Activated CD4-positive, CD25-positive, alpha-beta regulatory T cell (primary cell): ENCODE measurements at regions not wholly inside any gene's neighbourhood (a gene's known extent, or its start where the extent isn't known, plus 50 kb on each side); places are given as distances from the start of the nearest gene placed in this dataset.
"Not testable (repeated sequence)": the region's sequence is repeated elsewhere in the genome, so short reads cannot be mapped to it uniquely, and the experiment has no call there.

ENCODE experiments used
- DNase-seq, 4 experiments: peaks; one replicate each; lab custom pipeline; 2025; lab: John Stamatoyannopoulos, UW

- DNase-seq = no peak
These were observed 516.6 kb downstream of the FAM181B start for GRCh38 chr11:82216927-82217570.

GRCh38 chr11:82210011-82210410, 523.7 kb downstream of the FAM181B start:
- DNase-seq = no peak

- no peak for DNase-seq
These were observed 538.4 kb downstream of the FAM181B start for GRCh38 chr11:82195283-82195682.

DNA sequence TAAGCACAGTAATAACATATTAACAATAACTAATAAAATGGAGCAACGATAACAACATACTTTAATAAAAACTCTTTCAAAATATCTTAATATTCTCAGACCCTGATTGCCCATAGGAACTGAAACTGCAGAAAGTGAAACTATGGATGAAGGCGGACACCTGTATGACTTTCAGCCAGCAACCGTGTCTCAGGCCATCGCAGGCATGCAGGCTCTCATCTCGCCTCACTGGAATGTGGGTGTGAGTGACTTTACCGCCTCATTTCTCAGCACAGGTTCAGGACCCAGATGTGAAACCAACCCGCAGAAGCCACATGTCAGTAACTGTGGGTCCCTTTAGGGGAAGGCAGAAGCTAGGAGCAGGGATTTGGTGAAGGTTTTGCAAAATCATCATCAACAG, 539.1 kb downstream of the FAM181B start:
- no peak for DNase-seq

DNA sequence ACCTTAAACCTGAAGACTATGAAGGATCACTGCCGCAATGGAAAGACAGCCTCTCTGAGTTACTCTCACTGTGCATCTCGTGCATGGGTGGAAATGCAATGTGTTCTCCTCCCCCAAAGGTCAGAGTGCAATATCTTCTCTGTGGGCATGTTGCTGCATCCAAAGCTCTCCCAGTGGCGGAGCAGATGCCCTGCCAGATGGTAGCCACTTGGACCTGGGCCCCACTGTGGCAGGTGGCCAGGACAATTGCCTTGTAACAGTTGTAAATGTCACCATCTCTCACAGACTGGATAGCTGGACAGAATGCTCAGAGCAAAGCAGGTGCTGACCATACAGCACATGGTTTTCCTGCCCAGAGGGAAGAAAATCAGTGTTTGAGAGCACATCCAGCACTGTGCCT, 542.0 kb downstream of the FAM181B start:
- DNase-seq = no peak

DNA sequence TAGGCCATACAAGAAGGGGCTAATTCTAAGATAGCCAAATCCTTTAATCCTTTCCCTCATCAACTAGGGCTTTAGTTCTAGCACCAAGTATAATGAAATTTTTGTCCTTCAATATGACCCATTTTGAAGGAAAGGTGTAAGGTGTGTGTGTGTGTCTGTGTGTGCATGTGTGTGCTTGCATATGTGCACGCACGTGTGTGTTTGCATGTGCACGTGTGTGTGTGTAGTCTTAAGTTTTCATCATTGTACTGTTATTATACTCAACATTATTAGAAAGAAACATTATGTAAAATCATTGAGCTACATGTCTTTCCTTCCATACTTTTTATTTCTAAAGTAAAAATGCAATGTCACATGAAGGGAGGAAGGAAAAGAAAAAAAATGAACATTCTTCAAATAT, 547.7 kb downstream of the FAM181B start:
- DNase-seq = no peak

- DNase-seq = no peak
These were observed 548.7 kb downstream of the FAM181B start for GRCh38 chr11:82184966-82185365.

GRCh38 chr11:82183346-82183745, 550.3 kb downstream of the FAM181B start:
- DNase-seq = no peak

DNA sequence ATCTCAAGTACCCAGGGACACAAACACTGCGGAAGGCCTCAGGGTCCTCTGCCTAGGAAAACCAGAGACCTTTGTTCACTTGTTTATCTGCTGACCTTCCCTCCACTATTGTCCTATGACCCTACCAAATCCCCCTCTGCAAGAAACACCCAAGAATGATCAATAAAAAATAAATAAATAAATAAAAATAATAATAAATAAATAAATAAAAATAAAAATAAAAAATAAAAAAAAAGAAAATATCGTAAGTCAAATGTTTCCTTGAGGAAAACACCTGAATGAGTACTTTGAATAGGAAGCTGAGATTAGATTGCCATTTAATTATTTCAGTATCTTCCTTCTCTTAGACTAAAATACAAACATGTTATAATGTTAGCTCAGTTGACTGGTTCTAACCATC, 551.0 kb downstream of the FAM181B start:
- not testable (repeated sequence) for DNase-seq

DNA sequence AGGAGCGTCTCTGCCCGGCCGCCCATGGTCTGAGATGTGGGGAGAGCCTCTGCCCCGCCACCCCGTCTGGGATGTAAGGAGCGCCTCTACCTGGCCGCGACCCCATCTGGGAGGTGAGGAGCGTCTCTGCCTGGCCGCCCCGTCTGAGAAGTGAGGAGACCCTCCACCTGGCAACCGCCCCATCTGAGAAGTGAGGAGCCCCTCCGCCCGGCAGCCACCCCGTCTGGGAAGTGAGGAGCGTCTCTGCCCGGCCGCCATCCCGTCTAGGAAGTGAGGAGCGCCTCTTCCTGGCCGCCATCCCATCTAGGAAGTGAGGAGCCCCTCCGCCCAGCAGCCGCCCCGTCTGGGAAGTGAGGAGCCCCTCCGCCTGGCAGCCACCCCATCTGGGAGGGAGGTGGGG, 551.9 kb downstream of the FAM181B start:
- not testable (repeated sequence) for DNase-seq

DNA sequence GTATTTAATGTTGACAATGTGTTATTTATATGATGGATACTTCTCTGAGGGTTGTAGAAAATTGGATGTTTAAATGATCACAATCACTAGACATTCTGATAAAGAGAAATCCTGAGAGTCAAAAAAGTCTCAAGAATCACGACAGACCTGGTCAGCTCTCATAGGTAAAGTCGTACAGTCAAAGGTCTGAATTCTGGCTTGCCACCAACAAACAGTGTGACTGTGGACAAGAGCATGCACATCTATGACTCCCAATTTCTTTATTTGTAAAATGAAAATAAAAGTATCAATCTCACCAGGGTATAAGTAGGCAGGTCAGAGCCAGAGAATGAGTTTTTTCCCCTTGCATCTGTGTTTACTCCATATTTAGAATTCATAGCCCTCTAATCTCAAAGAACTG, 556.7 kb downstream of the FAM181B start:
- DNase-seq = no peak

DNA sequence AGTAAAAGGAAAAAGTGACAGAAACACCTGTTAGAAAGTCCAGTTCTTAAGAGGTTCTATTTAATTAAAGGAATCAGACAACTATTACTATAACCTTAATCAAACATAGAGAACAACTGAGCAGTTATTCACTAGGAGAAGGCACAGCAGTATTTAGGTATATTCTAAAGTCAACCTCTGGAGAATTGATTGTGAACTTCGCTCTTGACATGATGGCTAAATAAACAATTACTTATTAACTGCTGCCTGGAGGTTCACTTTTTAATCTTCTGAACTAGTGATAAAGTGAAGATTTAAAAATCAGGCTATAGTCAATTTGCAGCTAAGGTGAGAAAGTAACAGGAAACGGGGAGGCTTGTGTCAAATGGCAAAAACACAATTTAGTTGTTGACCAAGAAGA, 557.3 kb downstream of the FAM181B start:
- no peak for DNase-seq

DNA sequence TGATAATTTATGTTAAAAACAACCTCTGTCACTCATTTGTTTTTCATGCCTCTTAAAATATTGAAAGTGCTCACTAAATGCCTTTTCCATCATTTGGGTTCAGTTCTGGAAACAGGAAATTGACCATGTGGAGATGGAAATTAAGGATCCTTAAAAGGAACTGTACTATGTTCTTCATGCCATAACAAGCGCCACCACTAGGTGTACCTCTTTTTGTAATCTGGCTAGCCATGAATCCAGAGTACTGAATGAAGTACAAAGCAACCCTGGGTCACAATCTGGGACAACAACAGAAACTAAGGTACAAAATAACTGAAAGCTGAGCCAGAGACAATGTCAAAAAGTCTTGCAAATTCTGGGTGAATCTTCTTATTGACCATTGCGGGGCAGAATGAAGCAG, 559.1 kb downstream of the FAM181B start:
- DNase-seq = no peak

DNA sequence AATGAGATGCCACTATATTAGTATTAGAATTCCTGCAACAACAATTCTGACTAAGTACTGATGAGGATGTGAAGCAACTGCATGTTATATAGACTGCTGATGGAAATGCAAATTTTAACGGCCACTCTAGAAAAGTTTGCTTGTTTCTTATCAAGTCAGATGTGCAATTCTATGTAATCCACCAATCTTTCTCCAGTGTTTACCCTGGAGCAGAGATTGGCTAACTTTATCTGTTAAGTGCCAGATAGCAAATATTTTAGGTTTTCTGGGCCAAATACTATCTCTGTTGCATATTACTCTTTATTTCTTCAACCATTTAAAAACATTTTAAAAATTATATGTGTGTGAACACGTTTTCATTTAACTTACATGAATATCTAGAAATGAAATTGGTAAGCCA, 586.9 kb downstream of the FAM181B start:
- DNase-seq = no peak

DNA sequence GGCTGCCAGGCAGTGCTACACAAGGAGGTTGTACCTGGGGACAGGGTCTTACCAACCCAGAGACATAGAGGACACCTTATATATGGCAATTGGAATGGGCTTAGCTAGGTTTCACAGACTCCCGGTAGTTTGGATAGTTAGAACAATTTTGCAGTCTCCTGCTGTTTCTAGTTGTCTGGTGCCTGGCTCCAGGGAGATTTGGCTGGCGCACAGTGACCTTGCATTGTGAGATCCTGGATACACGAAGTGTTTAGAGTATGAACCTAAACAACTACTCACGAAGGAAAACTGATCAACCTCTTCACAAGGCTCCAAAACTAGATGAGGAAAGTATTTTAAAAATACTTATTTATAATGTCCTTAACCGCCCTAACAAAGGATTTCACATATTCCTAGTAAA, 614.7 kb downstream of the FAM181B start:
- no peak for DNase-seq

DNA sequence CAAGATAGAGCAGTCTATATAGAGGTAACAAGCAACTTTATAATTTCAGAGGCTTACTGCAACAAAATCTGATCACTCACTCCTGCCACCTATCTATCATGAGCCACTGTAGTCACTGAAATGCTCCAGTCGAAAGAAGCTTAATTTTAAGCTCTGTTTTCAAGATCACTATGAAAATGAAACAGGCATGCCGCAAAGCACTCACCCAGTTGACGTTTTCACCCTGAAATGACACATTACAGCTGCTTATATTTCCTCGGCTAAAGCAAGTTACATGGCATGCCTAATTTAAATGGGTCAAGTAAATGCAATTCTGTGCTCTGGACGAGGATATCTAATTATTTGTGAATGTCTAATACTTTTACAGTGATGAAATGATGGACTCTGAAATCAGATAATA, 616.3 kb downstream of the FAM181B start:
- DNase-seq = no peak

- DNase-seq = no peak
These were observed 628.2 kb downstream of the FAM181B start for GRCh38 chr11:82105331-82105998.

- DNase-seq = no peak
These were observed 640.8 kb downstream of the FAM181B start for GRCh38 chr11:82092904-82093303.

DNA sequence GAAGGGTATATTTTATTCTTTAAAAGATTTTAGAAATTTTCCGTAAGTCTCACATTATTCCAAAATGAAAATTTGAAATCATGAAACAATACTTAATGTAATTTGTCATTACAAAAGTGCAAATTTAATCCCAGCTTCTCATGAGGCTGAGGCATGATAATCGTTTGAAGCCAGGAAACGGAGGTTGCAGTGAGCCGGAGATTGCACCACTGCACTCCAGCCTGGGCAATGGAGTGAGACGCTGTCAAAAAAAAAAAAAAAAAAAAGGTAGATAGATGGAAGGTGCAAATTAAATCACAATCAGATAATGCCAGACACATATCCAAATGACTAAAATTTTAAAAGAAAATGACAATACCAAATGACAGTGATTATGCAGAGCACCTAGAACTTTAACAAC, 644.2 kb downstream of the FAM181B start:
- no peak for DNase-seq

DNA sequence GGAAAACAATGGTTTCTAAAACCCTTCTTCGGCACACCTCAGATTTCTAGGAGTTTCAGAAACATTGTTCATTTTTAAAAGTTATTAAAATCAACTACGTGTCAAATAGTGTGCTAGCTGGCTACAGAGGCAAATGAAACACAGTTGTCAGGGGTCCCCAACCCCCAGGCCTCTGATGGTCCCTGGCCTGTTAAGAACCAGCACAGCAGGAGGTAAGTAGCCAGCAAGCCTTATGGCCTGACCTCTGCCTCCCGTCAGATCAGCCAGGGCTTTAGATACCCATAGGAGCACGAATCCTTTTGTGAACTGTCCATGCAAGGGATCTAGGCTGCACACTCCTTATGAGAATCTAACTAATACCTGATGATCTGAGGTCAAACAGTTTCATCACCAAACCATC, 648.2 kb downstream of the FAM181B start:
- no peak for DNase-seq

DNA sequence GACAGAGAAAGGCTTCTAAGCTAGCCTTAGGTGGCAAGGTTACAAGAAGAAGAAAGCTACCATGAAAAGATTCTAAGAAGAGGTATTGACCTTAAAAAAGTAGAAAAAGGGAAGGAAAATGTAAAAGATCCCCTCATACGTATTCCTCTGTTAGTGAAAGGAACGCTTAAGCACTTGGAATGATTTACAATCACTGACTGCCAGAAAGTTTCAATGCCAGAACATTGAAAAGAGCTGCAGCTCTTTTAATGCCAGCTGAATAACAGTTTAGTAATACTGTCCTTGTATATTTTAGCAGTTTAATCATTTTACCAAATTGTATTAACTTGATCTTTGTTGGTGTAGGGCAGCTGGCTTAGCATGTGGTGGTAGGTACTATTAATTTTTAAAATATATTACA, 650.7 kb downstream of the FAM181B start:
- DNase-seq = no peak

DNA sequence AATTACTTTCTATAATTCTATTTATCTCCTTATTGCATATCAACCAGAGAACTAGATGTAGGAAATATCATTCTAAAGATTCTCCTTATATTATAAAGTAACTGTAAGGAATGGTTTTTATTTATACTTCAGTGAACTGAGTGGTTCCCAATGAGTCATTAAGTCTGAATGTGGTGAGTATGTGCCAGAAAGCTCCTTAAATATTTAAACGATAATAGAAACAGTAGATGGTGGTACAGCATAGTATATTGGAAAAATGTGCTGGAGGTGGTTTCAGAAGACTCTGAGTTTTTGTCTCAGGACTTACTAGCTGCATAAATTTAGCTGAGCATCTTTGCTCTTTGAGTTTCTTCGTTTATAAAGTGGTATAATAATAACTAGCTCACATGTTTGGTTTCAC, 653.5 kb downstream of the FAM181B start:
- DNase-seq = no peak

DNA sequence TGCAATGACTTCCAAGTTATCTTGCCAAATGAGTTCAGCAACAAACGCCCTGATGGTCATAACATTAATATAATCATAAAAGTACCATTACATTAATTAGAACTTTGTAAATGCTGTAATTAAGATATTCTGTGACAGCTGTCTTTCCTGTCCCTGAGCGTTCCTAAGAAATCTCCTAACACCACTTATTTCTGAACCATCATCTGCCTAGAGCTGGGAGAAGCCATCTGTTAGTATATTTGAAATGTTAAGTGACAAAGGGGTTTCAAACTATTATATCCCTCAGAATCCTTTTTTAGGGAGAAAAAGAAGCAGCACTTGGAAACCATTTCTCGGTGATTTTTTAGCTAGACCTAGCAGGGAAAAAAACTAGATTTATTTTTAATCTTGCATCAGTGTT, 657.5 kb downstream of the FAM181B start:
- DNase-seq = no peak

DNA sequence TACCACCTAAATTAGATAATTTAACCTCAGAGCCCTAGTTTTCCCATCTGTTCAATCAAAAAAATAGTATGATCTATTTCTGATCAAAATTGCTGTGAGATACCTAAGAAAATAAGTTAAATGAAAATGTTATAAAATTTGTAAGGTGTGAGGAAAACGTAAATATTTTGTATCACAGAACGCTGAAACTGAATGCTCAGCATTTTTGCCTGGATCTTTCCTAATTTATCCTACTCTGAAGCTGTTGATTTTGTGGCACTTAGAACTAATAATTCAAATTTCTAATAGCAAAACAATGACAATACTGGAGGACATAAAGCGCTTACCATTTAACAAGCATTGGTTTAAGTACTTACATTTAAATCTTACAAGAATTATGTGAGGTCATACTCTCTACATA, 674.2 kb downstream of the FAM181B start:
- DNase-seq = no peak
